Activated gamma-delta T cell treated with Interleukin-2 at 50 U/mL for 16 hours (primary cell): ENCODE measurements at regions not wholly inside any gene's neighbourhood (a gene's known extent, or its start where the extent isn't known, plus 50 kb on each side); places are given as distances from the start of the nearest gene placed in this dataset.
"Not testable (repeated sequence)": the region's sequence is repeated elsewhere in the genome, so short reads cannot be mapped to it uniquely, and the experiment has no call there.

Experiments
- DNase-seq: peaks from one replicate; pipeline ENCODE4 v3.0.0-alpha.2; 2020

DNA sequence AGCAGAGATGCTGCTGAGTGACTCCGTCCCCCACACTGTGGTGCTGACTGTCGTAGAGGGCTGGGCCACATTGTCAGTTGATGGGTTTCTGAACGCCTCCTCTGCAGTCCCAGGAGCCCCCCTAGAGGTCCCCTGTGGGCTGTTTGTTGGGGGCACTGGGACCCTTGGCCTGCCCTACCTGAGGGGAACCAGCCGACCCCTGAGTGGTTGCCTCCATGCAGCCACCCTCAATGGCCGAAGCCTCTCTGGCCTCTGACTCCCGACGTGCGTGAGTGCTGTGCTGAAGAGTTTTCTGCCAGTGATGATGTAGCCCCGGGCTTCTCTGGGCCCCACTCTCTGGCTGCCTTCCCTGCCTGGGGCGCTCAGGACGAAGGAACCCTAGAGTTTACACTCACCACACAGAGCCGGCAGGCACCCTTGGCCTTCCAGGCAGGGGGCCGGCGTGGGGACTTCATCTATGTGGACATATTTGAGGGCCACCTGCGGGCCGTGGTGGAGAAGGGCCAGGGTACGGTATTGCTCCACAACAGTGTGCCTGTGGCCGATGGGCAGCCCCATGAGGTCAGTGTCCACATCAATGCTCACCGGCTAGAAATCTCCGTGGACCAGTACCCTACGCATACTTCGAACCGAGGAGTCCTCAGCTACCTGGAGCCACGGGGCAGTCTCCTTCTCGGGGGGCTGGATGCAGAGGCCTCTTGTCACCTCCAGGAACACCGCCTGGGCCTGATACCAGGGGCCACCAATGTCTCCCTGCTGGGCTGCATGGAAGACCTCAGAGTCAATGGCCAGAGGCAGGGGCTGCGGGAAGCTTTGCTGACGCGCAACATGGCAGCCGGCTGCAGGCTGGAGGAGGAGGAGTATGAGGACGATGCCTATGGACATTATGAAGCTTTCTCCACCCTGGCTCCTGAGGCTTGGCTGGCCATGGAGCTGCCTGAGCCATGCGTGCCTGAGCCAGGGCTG lies 181.1 kb downstream of the TBC1D2B start:
- not testable (repeated sequence) for DNase-seq

DNA sequence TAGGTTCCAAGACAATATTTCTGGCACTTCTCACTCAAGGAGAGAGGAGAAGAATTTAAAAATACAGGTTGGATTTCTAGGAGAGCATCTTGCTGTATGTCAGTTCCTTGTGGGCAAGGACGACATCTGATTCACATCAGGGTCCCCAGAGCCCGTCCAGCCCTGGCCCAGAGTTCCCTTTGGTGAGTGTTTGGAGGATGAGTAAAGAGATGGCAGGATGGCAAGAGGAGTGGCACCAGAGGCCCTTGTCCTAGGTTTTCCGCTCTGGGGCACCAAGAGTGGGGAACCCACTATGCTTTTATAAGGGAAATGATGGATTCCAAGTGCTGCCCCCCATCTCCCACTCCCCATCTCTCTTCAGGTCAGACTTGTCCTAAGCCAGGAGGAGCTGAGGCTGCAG lies 181.8 kb downstream of the TBC1D2B start:
- no peak for DNase-seq

DNA sequence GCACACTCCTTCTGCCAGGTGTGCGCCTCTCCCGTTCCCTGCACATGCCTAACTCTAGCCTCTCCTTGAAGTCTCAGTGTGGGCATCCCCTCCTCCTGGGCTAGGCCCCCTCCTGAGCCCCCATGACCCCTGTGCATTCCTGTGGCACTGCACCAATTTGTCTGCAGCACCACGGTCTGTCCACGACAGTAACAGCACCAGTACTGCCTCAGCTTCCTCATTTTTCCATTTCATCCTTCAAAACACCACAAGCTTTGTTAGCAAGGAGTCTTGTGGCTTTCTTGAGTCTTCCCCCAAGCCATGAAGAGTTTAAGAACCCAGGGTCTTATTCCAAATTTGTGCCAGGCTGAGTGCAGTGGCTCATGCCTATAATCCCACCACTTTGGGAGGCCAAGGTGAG lies 182.4 kb downstream of the TBC1D2B start:
- not testable (repeated sequence) for DNase-seq

DNA sequence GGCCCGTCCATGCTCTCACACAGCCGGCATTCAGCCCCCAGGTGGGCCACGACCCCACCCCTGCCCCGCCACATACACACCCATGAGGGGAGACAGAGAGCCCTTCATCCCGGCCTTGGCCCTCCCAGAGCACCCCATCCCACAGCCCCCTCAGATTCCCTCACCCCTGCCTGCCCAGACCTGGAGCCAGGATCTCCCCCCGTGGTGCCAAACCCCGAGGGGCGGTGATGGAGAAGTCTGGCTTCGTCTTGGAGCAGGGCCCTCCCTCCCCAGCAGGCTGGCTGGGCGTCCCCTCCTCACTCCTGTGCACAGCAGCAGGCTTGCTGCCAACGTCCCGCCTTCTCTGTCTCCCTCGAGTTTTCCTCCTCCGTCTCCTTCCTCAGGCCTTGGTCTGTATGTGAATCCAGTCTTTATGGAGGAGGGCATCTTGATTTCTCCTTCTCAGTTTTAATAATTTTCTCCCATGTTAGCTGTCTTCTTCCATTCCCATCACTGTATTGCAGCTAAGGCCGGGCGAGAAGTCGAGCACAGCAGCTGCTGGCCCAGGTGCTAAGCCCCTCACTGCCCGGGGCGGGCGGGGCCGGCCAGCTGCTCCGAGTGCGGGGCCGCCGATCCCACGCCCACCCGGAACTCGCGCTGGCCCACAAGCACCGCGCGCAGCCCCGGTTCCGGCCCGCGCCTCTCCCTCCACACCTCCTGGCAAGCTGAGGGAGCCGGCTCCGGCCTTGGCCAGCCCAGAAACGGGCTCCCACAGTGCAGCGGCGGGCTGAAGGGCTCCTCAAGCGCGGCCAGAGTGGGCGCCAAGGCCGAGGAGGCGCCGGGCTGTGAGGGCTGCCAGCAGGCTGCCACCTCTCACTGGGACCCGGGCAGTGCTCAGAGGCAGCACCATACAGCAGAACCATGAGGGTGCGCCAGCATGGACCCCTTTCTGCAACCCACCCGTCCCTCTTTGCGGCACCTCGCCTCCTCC lies 183.6 kb downstream of the TBC1D2B start:
- DNase-seq: not testable (repeated sequence)

DNA sequence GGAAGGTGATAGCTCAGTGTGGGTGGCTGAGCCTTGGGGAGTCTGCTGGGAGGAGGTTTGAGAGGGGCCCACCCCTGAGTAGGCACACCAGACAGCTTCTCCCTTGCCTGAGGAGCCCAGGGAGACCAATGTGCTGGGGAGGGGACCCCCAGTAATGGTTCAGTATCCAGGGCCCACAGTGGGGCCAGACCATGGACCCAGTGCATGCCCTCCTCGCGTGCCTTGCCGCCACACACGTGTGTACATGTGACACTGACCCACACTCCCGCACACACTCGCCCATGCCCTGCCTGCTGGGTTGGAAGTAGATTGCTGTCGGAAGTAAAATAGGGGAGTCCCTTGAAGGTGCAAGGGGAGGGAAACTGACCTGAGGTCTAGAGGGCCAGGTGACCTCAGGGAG lies 184.3 kb downstream of the TBC1D2B start:
- DNase-seq: not testable (repeated sequence)

DNA sequence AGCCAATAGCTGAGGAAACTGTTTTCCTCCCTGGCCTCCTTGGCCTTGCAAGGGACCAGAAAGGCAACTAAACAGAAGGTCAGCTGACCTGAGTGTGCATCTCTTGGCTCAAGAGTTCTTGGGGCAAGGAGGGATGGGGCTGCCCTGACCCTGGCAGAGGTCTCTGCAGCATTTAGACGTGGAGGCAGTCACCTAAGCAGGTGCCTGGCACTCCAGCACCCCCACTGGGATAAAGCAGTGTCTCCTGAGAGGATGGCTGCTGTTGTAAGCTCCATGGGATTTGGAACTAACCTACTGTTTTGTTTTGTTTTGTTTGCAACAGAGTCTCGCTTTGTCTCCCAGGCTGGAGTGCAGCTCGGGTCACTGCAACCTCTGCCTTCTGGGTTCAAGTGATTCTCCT lies 185.2 kb downstream of the TBC1D2B start:
- DNase-seq: no peak

DNA sequence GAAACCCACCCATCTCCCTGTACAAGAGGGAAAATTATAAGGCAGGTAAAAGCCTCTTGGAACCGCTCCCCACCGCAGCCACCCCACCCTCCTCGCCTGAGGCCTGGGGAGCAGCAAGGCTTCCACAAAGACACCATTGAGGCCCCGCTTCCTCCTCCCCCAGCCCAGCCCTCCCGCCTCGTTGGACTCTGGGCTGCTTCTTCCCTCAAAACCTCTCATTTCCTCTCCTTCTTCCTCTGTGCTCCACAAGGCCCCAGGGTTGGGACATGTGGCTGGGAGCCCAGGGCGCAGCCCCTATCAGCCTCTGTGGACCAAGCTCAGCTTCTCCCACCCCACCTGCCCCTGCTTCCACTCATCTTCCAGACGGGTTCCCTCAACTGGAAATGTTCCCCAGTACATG lies 185.6 kb downstream of the TBC1D2B start:
- DNase-seq: not testable (repeated sequence)

DNA sequence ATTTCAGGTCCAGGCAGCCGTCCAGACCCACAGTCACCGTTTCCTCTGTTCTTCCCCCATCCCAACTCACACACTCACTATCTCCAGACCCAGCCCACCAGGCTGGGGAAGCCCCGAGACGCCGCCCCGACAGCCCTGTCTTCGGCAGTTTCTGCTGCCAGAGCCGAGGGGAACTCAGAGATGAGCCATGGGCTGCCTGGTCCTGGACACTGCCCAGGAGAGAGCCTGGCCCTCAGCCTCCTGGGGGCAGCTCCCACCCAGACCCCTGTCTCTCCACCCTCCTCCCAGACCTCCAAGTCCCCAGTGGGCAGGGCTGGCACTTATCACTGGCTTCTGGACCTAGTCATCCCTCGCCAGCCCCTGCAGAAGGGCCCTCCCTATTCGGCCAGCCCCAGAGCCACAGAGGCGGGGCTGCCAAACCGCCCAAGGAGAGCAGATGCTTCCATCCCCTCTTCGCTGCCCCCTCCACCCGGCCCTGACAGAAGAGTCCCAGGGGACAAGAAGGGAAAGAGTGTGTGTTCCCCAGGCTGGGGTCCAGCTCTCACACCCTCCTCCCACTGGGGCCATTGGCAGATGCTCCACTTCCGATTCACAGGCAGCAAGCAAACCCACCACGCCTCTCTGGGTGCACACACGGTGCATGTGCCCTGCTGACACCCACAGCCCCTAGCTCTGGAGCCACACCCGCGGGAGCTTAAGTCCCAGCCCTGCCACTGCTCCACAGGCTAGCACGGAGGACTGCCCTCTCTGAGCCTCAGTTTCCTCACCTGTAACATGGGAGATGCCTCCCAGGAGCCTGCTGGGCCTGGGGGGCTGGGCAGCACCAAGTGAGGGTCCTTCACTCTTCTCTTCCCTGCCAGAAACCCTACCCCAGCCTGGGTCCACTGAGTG lies 186.4 kb downstream of the TBC1D2B start:
- not testable (repeated sequence) for DNase-seq

DNA sequence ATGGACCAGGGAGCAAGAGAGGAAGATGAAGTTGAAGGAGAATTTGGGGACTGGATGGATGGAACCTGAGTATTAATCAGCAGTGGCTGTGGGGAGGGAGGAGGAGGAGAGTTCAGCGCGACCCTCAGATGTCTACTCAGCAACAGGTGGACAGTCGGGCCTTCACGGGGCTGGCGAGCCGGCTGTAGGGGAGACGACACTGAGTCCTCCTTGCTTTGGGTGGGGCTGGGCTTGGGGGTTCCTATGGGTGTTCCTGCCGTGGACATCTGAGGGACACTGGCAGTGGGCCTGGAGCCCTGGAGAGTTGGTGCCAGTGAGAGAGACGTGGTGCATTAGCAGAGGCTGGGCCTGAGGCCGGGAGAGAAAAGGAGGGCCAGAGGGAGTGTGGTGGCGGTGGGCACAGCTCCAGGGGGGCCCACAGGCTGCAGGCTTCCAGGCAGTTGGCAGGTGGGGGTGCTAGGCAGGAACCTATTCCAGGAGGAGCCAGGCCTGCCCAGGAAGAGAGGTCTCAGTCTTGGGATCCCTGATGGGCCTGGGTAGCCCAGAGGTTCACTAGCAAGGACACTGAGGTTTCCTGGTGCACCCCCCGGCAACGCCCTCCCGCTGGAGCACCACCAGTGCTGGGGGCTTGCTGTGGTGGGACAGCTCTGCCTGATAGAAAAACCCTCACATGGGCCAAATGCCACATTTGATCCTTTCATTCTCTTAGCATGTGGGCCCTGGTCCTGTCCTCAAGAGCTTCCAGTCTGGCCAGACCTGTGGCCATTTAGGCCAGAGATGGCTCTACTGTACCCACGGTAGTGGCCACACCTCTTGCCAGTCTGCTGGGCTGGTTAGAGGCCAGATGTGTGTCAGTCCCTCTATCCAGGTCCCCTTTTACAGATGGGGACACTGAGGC lies 187.4 kb downstream of the TBC1D2B start:
- DNase-seq: not testable (repeated sequence)

DNA sequence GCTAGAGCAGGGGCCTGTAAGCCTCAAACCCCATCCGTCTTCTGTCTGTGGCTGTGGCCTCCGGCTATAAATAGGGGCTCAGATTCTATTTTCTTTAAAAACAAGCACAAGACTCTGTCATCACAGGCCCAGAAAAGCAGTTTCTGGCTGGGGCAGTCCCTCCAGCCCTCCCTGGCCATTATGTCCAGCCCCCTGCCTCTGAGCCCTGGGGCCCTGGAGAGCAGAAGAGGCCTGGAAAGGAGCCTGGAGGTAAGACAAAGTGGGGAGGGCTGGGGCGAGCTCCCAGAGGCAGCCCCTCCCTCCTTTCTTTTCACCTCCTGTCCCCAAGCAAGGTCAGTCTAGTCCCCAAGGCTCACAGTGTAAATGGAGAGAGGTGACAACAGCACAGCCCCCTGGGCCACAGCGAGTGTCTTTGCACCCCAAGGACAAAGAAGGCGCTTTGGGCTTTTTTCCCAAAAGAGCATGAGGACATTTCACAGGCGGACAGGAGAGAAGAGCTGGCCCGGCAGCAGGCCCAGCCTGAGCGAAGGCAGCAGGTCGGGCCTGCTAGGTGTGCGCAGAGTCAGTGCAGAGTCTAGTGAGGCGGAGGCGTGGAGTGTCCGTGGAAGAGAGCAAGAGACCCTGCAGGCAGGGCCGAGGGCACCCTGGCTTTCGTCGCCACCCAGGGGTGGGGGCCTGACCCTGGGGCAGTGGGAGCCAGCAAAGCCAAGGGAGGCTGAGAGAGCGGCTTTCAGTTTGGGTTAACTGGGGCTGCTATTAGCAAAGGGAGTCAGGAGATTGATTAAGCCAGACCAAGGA lies 188.3 kb downstream of the TBC1D2B start:
- DNase-seq: no peak

DNA sequence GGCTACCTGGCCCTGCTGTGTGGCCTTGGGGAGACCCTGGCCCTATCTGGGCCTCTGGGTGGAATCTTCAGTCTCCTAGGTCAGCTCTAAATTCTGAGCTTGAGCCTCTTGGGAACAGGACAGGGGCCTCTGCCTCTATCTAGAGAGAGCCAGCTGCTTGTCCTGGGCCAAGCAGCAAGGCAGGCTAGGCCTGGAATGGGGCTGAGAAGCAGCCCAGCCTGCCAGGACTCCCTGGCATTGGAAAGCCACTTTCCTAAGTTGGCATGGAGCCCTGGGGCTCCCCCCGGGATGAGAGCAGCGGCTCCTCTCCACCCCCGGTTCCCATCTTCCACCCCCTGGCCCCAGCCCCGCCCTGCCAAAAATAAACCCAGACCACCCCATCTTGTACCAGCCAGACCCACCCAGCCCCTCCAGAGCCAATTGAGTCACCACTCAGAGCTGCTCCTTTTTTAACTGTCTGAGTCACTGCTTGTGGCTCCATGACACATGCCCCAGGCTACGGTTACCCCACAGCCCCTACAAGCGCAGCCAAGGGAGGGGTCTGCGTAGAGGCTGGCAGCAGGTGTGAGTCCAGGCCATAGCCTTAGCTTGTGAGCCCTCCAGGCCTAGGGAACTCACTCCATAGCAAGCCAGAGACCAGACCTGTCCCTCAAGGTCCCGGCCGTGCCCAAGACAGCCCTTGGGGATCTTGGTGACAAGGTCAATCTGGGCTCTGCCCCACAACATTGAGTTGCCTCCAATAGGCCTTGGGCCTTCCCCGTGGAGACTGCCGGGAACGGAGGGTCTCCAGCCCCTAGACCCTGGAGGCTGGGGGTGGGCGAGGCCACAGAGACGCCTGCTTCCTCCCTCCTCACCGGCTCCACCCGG lies 189.7 kb downstream of the TBC1D2B start:
- DNase-seq: not testable (repeated sequence)

DNA sequence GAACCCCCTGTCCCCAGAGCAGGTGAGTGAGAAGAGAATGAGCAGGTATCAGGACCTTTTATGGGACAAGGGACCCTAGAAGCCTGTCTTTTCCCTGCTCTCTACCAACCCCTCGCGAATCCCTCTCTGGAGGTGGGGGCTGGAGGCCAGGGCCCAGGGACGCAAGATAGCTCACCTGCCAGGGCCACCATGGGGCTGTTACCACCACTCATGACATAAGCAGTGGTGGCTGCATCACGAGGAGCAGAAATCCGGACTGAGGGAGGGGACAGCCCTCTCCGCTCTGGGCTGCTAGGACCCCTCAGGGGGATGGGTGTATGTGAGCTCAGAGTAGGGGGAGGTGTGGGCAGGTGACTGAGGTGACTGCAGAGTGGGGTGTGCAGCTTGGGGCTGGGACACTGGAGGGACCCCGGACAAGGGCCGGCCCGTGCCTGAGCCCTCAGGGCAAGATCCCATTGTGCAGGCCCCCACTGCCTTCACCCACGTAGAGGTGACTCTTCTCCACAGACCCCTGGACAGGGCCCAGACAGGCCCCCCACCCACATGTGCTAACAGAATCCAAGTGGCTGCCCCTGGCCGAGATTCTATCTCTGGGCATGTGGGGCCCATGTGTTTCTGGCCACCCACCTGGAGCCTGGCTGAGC lies 190.6 kb downstream of the TBC1D2B start:
- no peak for DNase-seq

DNA sequence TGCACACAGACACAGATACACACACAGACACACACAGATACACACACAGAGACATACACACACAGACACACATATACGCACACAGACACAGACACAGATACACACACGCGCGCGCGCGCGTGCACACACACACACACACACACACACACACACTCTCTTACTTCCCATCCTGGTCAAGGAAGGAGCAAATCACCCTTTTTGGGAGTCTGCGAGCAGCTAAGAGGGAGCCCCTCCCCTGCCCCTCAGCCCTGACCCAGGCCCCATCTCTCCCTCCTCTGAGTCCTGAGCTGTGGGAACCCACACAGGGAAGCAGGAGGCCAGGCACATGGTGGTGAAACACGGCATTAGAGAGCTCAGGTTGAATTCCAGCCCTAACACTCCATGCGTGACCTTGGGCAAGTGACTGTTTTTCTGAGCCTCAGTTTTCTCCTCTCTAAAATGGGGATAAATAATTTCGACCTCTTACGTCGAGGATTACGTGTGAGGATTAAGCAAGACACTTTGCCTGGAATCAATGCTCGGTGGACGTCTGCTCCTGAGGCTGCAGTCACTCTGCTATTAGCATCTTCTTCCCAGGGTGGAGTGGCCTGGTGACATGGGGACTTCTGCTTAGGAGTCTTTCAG lies 191.5 kb downstream of the TBC1D2B start:
- DNase-seq: not testable (repeated sequence)

DNA sequence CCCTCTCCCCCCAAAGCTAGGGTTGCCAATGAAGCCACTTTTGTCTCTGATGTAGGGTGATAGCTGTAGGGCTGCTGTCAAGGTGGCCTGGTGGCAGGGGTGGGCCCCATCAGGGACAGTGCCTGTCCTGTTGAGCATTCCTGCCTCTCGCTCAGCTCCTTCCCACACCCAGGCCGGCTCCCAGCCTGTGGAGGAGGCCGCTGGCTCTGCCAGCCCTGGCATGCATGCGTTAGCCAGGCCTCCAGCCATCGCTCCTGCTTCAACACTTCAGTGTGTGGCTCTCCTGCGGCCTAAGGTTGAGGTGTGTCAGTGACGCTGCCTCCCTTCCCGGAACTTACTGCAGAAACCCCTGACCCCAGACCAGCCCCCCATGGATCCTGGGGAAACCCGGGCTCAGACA lies 194.5 kb downstream of the TBC1D2B start:
- DNase-seq: not testable (repeated sequence)

DNA sequence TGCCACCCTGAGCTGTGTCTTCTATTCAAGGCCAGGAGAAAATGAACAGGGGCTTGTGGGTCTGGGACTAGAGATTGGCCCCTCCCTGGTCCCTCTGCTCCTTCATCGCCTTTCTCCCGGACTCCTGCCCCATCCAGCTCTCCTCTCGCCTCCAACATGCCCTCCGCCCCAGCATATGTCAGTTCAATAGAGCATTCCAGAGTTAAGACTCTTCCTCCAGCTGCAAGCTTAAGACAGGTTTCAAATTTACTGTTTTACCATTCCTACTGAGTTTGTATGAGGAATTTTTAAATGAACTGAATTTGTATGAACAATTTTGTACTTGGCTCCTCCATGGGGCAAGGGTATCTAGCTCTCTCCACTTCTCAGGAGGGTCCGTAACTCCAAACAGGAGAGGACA lies 195.6 kb downstream of the TBC1D2B start:
- DNase-seq: no peak

DNA sequence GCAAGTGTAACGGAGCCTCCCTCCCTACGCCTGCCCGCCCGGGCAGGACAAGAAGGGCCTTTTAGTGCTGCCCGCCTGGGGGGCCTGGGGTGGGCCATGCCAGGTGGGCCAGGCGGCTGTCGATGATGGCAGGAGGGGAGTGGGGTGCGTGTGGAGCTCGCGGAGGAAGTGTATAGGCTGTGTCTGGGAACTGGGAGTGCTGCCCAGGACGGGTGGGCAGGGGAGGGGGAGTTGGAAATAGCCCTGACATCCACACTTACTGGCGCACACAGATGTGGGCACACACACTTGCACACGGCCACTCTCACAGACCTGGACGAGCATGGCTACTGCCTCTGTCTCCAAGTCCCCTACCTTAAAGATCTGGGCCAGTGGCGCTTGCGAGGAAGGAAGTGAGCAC lies 196.0 kb downstream of the TBC1D2B start:
- DNase-seq: not testable (repeated sequence)

DNA sequence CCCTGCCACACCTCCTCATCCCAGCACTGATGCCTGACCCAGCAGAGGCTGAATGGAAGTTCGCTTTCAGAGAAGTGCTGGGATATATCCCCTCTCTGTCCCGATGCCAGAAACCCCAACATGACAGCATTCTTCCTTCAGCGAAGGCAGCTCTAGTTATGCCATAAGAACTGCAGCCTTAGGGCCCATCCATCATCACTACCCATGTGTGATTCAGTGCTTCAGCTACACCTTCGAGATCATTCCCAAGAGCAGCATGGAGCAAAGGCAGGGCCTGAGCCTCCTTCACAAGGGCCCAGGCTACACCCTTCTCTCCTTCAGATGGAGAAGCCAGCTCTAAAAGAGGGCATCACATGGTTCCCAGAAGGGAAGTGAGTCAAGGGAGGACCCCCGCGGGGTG lies 198.0 kb downstream of the TBC1D2B start:
- not testable (repeated sequence) for DNase-seq

DNA sequence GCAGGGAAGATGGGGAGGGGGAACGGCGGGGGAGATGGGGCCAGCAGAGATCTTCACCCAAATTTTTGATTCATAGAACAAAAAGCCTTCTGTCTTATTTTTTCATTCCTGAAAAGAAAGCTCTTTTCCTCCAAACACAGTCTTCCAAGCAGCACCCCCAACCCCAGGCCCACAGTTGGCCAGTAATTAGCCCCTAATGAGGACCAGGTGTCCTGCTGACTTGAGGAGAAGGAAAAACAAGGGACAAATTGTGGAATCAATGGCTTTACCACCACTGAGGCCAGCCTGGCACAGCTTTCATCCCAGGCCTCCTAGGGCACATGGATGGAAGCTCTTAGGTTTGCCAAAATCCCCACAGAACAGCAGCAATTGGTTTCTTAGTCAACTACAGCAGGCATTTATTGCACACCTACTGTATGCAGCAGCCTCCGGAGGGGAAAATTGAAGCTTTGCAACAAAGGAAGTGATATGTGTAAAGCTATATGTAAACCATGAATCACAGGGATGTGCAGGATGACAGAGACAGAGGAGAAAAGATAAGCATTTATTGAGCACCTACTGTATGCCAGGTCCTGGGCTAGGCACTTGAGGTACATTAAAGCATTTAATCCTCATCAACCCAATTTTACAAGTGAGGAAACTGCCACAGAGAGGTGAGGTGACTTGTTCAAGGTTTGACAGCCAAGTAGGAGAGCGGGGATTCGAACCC lies 199.5 kb downstream of the TBC1D2B start:
- DNase-seq: no peak
